Right ventricle myocardium inferior (tissue), 1 donor: ENCODE measurements at regions not wholly inside any gene's neighbourhood (a gene's known extent, or its start where the extent isn't known, plus 50 kb on each side); places are given as distances from the start of the nearest gene placed in this dataset.

Experiments
- ATAC-seq: fragments of 200-7000 bp; cut with Tn5 transposase; one replicate; pipeline ENCODE4 v1.9.1; 2020; ENCODE audit warnings: mild to moderate bottlenecking, moderate library complexity
- DNase-seq: peaks from one replicate; pipeline ENCODE4 v3.0.0; 2021; ENCODE audit errors: missing footprints
- intact Hi-C: fragments of 100-400 bp; cut with DNase I; formaldehyde crosslinking; loops from one replicate; pipeline ENCODE4 v1.11.0; 2022
- donor health status: DM: no; HTN: yes; CAD: no; lungs with severe emphysema.

DNA sequence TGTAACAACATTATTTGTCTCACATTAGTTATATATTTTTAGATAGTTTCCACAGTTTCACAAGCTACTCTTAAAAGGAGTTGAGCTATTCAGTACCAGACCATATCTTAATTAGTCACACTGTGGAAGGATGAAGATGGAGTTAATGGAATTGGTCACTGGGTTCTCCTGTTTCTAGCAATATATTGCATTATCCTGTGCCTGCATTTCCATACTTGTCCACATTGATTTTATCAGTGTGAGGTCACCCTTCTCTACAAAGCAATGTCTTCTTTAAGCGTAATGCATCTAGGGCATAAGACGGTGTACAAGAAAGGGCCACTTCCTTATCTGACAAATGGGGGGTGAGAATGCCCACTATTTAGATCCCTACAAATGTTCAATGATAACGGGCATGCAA lies 216.8 kb upstream of the TANK start:
- ATAC-seq, result no peak
- intact Hi-C loops, result no loop called here
- no peak for DNase-seq

DNA sequence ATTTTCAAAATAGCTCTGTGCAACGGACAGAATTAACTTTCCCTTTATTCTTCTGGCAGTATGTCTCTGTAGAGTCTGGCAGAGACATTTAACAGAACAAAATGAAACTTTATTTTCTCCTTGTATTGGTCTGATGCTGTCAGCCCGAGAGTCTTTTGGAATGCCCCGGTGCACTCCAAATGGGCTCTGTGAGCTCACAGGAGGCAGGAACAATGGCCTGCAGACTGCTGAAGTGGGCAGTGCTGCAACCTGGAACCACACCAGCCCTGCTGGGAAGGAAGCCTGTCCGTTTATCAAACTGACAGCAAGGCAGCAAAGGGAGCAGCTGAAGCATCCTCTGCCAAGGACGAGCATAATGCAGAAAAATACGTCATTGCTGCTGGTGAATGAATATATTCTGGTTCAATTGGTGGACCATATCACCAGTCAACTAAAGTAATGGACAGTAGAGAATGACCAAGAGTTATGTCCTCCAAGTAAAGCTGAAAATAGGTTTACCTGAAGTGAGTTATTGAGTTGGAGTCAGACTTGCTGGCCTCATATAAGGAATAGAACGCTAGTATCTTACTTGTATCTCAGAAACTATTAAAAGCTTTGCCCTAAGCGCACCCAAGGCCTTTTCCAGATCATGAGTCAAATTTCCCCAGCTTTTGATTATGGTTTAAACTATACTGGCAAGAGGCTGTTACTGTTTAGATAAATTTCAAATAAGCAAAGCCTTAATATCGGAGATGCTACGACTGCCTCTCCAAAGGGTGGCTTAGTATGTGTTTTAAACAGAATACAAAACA lies 207.6 kb upstream of the TANK start:
- ATAC-seq (peak; percentile 79), DNase-seq (peak; percentile 60)
- intact Hi-C loops, result no loop called here

DNA sequence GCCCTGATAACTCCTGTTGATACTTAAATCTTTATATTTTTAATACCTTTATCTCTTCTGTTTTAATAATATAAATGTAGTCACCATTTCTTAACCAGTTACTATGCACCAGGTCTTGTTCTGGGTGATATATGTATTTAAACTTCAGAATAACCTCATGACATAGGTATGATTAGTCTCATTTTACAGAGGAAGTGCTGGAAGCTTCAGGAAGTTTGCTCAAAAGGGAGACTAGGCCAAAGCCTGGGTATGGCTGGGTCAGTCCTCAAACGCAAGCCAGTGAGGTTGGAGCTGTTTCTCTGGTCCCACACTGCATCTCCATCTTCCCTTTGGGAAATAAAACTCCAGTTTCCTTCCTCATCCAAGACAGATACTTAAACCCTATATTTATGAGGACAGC lies 204.7 kb upstream of the TANK start:
- intact Hi-C loops, result no loop called here
- no peak for DNase-seq
- no peak for ATAC-seq

DNA sequence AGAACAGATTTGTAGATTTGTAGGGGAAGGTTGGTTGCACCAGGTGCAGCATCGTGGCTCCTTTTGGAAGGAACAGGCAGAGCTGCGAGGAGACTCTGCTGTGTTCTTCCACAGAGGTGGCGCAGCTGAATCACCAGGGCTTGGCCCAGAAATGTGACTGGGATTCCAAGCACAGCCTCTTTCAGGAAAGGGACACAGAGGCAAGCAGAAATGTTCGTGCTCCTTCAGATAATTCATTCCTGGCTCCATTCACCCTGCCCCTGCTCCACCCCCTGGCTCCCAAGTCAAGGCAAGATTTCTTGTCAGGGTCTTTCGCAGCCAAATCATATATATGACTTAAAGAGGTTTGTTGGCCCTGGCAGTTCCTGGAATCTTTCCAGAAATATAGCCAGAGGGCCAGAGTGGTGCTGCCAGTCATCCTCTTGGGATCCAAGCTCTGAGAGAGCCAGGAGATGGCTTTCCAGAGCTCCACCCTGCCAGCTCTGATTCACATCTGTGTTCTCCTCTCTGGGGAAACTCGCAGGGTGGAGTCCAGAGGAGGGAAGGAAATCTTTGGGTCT lies 203.9 kb upstream of the TANK start:
- intact Hi-C loops, result no loop called here
- DNase-seq, result peak; percentile 35

DNA sequence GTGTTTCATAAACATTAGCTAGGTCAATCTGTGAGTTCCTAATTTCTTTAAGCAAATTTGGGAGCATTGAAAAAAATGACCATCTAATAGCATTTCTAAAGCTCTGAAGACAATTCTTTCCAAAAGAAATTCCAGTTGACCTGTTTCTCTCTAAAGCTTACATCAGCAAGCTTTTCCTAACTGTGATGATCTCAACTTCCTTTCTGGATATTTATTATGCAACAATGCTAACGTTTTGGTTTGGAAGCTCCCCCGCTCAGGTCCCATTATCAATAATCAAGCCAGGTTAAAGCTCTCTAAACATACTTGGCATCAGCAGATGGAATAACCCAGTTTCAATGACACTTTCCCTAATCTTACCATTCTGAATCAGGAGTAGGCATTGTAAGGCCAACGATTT lies 196.3 kb upstream of the TANK start:
- ATAC-seq, result no peak
- intact Hi-C loops, result no loop called here
- no peak for DNase-seq

More for the DNA sequence above, 203.9 kb upstream of the TANK start:
- ATAC-seq, result peak; percentile 40

DNA sequence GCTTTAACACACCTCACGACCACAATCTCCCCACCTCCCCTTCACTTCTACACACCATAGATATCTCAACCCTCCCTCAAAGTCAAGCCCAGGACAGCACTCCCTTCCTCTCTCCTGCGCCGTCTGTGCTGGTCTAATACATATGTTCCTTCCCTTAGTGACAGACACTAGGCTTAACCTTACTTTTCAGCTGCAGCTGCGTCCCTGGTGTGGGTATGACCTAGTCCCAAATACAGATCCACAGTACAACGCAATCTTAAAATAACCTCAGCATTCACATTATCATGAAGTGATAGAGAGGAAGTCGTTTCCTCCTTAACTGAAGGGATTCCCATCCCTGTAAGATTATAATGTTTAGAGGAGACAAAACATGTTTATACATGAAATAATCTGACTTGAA lies 192.7 kb upstream of the TANK start:
- ATAC-seq (peak; percentile 55), DNase-seq (no peak)
- intact Hi-C loops, result no loop called here

DNA sequence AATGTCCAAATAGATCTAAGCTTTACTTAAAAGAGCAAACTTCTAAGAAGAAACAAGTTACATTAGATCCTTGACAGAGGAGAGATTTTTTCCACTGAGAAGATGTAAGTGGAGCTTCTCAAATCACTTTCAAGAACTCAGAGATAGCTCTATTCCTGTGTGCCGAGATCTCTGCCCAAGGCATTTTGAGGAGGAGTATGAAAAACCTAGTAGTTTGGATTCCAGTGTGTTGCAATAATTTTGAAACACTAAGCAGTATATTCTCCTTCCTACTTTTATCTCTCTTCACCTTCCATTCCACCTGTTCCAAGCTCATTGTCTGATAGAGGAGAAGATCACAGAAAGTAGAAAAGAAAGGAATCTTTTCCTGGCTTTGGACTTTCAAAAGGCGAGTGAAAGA lies 192.0 kb upstream of the TANK start:
- ATAC-seq (no peak), DNase-seq (no peak)
- intact Hi-C loops, result no loop called here

DNA sequence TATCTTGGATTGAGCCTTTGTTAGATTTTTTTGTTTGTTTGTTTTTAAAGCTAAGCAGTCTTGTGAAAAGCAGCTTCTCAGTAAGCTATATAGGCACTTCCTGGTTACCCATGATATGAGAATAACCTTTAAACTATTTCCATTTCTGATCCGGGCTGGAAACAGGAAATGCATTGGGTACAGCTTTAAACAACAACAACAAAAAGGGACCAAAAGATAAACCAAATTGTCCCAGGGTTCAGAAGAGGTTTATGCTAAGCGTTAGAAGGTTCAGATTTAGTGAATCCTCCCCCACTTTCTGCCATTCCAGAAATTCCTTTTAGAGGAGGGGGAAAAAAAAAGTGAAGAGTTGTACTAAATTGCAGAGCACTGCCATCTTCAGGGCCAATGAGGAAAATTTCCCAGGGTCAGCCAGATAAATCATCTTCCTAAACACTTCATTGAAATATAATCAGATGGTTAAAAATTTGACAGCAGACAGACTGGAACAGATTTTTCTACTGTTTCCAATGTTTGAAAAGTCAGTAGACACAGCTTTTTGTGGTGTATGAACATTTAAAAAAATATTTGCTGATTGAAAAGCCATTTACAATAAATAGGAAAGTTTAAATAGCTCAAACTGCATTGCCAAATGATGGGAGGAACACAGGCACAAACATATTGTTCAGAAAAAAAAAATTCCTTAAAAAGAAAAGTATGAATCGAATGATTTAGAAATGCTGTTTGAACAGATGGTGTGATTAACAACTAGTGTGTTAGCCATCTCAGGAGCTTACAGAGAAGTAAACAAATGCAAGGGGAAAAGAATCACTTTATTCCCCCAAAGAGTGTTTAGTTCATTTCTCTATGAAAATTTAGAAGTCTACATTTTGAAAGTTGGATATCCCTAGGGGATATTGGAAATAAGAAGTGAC lies 189.9 kb upstream of the TANK start:
- peak; percentile 60 for ATAC-seq
- intact Hi-C loops, result loop anchor here (5.0 to 10.0 kb wide), 4 partner anchors 306 to 676 kb away; no protein-coding TSS in a partner anchor
- peak; percentile 34 for DNase-seq

DNA sequence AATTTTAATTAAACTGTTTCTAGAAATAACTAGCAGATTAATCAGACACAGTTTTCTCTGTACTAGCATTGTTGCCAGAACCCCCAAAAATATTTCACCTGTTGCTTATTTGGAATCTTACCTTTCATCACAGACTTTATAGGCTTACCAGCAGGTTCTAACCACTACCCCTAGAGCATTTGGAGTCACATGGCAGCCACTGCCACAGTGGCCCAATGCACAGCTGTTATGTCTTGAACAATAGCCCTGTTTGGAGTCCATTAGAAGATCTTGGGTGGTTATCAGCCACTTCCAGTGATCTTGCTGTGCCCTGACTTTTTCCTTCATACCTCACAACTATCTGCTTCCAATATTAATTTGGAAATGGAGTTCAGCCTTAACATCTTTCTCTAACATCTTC lies 186.2 kb upstream of the TANK start:
- DNase-seq, result no peak
- intact Hi-C loops, result loop anchor here (5.0 to 10.0 kb wide), 4 partner anchors 309 to 679 kb away; no protein-coding TSS in a partner anchor

DNA sequence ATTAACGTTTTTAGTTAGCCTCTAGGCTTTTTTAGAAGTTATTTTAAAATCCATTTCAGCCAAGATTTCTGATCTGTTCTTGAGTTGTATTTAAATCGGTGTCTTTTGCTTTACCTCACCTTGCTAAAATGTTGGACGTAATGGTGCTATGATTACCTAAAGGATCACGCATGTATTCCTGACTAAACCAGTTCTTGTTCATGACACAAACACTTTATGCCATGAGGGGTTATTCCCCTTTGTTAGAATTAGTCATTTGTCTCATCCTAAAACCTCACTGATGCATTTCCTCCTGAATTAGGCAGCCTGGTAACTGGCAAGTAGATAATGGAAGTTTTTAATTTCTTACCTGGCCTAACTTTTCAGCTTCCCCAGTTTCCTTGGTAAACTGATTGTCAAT lies 185.4 kb upstream of the TANK start:
- no peak for ATAC-seq
- intact Hi-C loops, result loop anchor here (5.0 to 10.0 kb wide), 4 partner anchors 310 to 680 kb away; no protein-coding TSS in a partner anchor

More for the DNA sequence above, 186.2 kb upstream of the TANK start:
- no peak for ATAC-seq

DNA sequence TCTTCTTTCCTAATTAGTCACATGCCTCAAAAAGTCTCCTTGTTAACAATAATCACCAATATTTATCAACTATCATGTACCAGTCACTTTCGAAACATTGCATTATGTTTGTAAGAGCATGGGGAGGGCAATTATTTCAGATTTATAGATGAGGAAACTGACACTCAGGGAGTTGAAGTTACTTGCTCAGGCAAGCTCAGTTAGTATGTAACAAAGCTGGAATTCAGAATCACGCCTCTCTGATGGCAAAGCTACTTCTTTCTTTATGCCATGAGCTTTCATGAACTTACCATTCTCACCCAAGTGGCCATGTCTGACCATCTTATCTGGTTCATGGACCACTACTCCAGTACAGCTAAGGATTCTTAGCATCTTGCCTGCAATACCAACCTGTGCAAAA lies 183.4 kb upstream of the TANK start:
- DNase-seq, result no peak
- no peak for ATAC-seq
- intact Hi-C loops, result loop anchor here (10.0 kb wide), 2 partner anchors 312 to 682 kb away; no protein-coding TSS in a partner anchor

More for the DNA sequence above, 185.4 kb upstream of the TANK start:
- DNase-seq, result no peak

DNA sequence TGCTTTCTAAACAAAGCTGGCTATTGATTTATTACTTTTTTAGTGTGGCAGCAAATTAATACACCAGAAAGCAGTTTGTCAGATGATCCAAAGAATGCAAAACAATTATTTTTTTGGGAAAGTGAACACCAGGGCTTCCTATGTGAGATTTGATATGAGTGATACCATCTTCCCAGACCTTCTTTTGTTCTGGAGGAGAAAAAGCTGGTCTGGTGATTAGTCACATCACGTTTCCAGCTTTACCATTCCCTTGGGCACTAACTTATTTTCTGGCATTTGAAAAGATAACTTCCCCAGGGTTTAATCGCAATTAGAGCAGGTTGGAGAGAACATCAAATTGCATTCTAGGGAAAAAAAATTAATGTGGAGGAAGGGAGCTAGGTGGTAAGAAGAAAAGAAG lies 182.9 kb upstream of the TANK start:
- no peak for DNase-seq
- intact Hi-C loops, result loop anchor here (10.0 kb wide), 2 partner anchors 313 to 683 kb away; no protein-coding TSS in a partner anchor
- ATAC-seq, result no peak

DNA sequence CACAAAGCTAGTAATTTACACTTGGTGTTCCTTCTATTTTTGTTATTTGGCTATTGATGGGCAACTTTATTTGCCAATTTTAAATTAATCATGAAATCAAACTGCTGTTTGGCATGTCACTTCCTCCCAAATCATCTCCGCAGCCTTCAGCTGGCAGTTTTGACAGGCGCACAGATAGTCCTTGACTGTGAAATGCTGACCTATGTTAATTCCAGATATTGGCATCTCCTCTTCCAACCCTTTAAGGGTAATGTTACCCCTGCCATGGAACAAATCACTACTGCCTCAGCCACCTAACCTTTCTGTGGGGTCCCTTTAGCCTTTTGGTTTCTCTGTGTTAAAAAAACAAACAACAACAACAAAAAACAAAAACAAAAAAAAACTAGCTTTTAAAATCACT lies 182.4 kb upstream of the TANK start:
- intact Hi-C loops, result loop anchor here (10.0 kb wide), 2 partner anchors 313 to 683 kb away; no protein-coding TSS in a partner anchor
- ATAC-seq, result no peak
- DNase-seq, result no peak

DNA sequence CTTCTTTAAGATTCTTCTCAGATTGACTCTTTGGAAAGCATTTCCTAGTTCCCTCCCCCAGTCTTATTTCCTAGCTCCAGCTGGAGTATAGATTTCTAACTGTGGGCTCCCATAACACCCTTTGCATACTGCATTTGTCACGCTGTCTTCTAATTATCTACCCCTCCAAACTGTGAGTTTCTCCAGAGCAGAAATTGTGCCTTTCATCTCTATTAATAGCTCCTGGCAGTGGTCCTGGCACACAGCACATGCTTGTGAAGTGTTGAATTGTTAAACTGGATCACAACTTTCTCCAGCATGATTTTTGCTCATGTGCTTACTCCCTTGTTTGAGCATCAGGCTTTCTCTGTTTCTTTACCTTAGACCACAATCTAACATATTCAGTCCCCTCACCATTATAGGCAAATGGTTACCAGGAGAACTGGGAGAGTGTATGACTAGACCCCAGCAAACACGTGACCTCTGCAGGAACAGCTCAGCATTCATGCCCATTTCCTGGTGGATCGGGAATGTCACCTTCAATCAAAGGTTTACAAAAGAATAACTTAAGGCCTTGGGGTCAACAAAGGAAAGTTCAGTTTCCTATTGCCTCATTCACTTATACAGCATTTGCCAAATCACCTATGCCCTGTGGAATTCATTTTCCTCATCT lies 175.7 kb upstream of the TANK start:
- ATAC-seq (peak; percentile 86), DNase-seq (no peak)
- intact Hi-C loops, result no loop called here

DNA sequence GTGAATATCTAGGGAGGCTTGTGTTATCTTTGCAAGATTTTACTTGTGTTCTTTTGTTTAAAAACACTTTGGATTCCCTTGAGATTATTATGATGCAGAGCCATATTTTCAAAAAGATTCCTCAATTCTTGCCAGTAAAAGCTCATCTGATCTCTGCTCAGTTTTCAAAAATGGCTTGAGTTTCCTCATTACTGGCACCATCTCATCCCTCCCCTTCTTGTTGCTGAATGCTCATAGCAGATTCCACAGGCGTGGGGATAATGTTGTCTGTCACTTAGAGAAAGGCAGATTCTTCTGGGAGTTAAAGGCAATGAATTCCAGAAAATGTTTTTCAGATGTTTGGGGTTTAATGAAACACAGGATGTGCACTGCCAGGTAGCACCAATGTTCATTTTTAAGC lies 170.4 kb upstream of the TANK start:
- DNase-seq (no peak), ATAC-seq (no peak)
- intact Hi-C loops, result loop anchor here (5.0 kb wide), 2 partner anchors 717 to 882 kb away; no protein-coding TSS in a partner anchor

DNA sequence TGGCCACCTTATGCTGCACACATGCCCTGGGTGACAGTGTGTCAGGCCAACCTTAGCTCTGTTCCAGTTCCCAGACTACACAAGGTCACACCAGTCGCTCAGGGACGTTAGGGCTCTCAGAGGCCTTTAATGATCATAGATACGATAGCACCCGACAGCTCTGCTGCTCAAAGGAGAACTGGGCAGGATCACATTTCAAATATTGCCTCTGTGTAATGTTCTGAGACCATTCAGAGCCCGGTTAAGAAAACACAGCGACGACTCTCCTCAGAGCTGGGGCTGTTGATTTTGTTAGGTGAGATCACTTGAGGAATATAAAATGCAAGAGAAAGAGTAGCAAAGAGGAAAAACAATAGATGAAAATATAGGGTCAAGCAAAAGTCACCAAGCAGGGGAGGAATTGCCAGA lies 166.6 kb upstream of the TANK start:
- intact Hi-C loops, result loop anchor here (5.0 kb wide), 2 partner anchors 721 to 886 kb away; no protein-coding TSS in a partner anchor
- DNase-seq (no peak), ATAC-seq (peak; percentile 81)

DNA sequence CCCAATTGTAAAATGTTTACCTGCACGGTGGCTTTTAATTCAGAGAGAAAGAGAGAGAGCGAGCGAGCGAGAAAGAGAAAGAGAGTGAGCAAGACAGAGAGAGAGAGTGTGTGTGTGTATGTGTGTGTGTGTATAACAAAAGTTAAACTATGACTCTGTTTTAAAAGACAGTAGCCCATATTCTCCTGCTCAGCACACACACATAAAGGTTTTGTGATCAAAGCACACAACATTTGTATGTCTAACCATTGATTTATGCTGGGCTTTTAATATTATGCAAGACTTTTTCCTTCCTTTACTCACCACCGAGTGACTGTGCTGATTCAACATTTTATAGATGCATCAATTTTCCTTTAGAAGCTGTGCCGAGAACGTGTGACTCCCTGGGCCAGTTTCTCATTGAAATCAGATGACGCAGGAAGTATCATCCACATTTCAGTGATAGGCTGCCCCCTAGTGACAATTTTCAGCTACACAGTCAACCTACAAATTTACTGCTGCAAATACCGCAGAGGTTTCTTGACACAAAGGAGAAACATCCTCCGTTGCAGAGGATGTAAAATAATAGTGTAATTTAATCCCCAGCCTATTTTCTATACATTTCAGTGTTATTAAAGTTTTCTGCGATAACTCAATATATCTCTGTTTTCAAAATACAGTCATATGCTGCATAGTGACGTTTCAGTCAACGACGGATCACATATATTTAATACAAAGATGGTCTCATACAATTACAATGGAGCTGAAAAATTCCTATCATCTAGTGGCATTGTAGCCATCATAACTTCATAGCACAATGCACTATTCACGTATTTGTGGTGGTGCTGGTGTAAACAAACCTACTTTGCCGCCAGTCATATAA lies 165.9 kb upstream of the TANK start:
- DNase-seq (no peak), ATAC-seq (peak; percentile 87)
- intact Hi-C loops, result loop anchor here (5.0 kb wide), 2 partner anchors 722 to 887 kb away; no protein-coding TSS in a partner anchor

DNA sequence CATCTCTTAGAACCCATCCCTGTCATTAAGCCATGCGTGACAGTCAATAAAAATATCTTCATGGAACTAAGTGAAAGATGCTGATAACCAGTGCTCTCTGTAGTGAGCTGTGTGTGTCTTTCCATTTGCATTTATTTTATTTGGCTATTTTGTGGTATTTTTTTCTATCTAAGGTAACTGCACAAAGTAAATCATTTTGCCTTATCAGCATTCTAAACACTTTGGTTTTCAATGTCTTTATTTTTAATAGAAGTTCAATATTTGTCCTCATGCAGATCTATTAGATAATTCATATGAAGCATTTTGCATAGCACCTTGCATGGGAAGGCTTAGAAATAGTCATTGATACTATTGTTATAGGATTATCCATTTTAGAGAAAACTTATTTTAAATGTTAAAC lies 163.6 kb upstream of the TANK start:
- ATAC-seq, result no peak
- no peak for DNase-seq
- intact Hi-C loops, result no loop called here
